MM.1S (cell line): ENCODE measurements at regions not wholly inside any gene's neighbourhood (a gene's known extent, or its start where the extent isn't known, plus 50 kb on each side); places are given as distances from the start of the nearest gene placed in this dataset.

Experiments used
- EZH2 ChIP-seq: fragments of 300-600 bp; sonication (generic); optimal IDR thresholded peaks from 2 replicates; pipeline ENCODE3; 2017; ENCODE audit warnings: low read depth, mild to moderate bottlenecking, antibody characterized with exemption, low read length, mixed read lengths
- TF ChIP-seq, protein P1 (sequence below): fragments of 300-600 bp; sonication (generic); IDR thresholded peaks from 2 replicates; pipeline ENCODE4 v1.5.1; 2016; ENCODE audit warnings: antibody characterized with exemption, low read length, mixed read lengths

DNA sequence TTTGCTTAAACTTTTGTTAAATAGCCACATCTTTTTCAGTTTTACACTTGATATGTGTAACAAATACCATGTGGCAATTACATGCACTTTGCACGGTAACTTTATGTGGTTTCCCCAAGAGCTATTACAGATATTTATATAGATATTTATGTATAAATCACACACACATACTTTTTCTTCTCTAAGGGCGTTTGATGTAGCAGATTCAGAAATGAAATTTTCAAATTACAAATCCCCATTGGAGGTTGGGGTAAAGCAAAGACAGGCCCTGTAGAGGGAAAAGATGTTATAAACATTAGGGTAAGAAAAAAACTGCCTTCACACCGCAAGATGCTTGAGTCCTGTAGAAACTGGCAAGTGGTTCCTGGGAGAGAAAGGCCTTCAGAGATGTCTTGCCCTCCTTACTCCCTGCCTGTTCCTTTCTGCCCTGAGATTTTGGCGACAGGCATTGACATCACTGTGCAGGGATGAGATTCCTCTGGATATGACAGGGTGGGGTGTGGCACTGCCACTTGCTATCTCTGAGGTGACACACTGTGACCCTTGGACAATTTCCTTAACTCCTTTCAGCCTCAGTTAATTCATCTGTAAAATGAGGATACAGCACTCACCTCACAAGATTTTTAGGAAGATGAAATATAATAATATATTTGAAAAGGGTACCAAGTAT, 177.9 kb upstream of the TUT7 start:
- TF ChIP-seq, protein P1, sequence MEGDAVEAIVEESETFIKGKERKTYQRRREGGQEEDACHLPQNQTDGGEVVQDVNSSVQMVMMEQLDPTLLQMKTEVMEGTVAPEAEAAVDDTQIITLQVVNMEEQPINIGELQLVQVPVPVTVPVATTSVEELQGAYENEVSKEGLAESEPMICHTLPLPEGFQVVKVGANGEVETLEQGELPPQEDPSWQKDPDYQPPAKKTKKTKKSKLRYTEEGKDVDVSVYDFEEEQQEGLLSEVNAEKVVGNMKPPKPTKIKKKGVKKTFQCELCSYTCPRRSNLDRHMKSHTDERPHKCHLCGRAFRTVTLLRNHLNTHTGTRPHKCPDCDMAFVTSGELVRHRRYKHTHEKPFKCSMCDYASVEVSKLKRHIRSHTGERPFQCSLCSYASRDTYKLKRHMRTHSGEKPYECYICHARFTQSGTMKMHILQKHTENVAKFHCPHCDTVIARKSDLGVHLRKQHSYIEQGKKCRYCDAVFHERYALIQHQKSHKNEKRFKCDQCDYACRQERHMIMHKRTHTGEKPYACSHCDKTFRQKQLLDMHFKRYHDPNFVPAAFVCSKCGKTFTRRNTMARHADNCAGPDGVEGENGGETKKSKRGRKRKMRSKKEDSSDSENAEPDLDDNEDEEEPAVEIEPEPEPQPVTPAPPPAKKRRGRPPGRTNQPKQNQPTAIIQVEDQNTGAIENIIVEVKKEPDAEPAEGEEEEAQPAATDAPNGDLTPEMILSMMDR, result no peak
- no peak for TF ChIP-seq EZH2
